Ramos (cell line): ENCODE measurements at regions not wholly inside any gene's neighbourhood (a gene's known extent, or its start where the extent isn't known, plus 50 kb on each side); places are given as distances from the start of the nearest gene placed in this dataset.

Experiments used
- in situ Hi-C: fragments of 300-500 bp; cut with MboI; formaldehyde crosslinking; loops from one replicate; pipeline ENCODE4 v1.14.3; 2022; ENCODE audit warnings: low sequenced_read_pairs; ENCODE audit not compliant: unreplicated experiment

GRCh38 chr9:85430659-85431338, 311.0 kb downstream of the AGTPBP1 start:
- in situ Hi-C loops: no loop called here

GRCh38 chr9:85428230-85428629, 313.5 kb downstream of the AGTPBP1 start:
- in situ Hi-C loops: no loop called here

- in situ Hi-C loops: no loop called here
Observed at GRCh38 chr9:85427772-85428171, 314.0 kb downstream of the AGTPBP1 start.

GRCh38 chr9:85425153-85425611, 316.6 kb downstream of the AGTPBP1 start:
- in situ Hi-C loops: no loop called here

- in situ Hi-C loops: loop anchor here (25.0 kb wide), 1 partner anchor 1011 kb away; no protein-coding TSS in a partner anchor
Observed at GRCh38 chr9:85423422-85423821, 318.3 kb downstream of the AGTPBP1 start.

- in situ Hi-C loops: loop anchor here (25.0 kb wide), 1 partner anchor 1009 kb away; no protein-coding TSS in a partner anchor
Observed at GRCh38 chr9:85421641-85422040, 320.1 kb downstream of the AGTPBP1 start.

GRCh38 chr9:85420750-85421149, 321.0 kb downstream of the AGTPBP1 start:
- in situ Hi-C loops: loop anchor here (25.0 kb wide), 1 partner anchor 1008 kb away; no protein-coding TSS in a partner anchor

GRCh38 chr9:85417674-85418073, 324.1 kb downstream of the AGTPBP1 start:
- in situ Hi-C loops: loop anchor here (25.0 kb wide), 1 partner anchor 1005 kb away; no protein-coding TSS in a partner anchor

GRCh38 chr9:85416715-85417114, 325.0 kb downstream of the AGTPBP1 start:
- in situ Hi-C loops: loop anchor here (25.0 kb wide), 1 partner anchor 1004 kb away; no protein-coding TSS in a partner anchor

GRCh38 chr9:85414390-85414789, 327.4 kb downstream of the AGTPBP1 start:
- in situ Hi-C loops: loop anchor here (25.0 kb wide), 1 partner anchor 1002 kb away; no protein-coding TSS in a partner anchor

GRCh38 chr9:85408494-85408893, 333.3 kb downstream of the AGTPBP1 start:
- in situ Hi-C loops: loop anchor here (25.0 kb wide), 1 partner anchor 996 kb away; no protein-coding TSS in a partner anchor

- in situ Hi-C loops: loop anchor here (25.0 kb wide), 1 partner anchor 993 kb away; no protein-coding TSS in a partner anchor
Observed at GRCh38 chr9:85405566-85405950, 336.2 kb downstream of the AGTPBP1 start.

GRCh38 chr9:85404911-85405565, 336.7 kb downstream of the AGTPBP1 start:
- in situ Hi-C loops: loop anchor here (25.0 kb wide), 1 partner anchor 993 kb away; no protein-coding TSS in a partner anchor

- in situ Hi-C loops: loop anchor here (25.0 kb wide), 1 partner anchor 990 kb away; no protein-coding TSS in a partner anchor
Observed at GRCh38 chr9:85402551-85402950, 339.2 kb downstream of the AGTPBP1 start.

- in situ Hi-C loops: loop anchor here (25.0 kb wide), 1 partner anchor 990 kb away; no protein-coding TSS in a partner anchor
Observed at GRCh38 chr9:85401998-85402397, 339.8 kb downstream of the AGTPBP1 start.

GRCh38 chr9:85397005-85397404, 344.7 kb downstream of the AGTPBP1 start:
- in situ Hi-C loops: no loop called here

- in situ Hi-C loops: no loop called here
Observed at GRCh38 chr9:85392260-85392659, 349.5 kb downstream of the AGTPBP1 start.

- in situ Hi-C loops: no loop called here
Observed at GRCh38 chr9:85377731-85378289, 363.9 kb downstream of the AGTPBP1 start.

GRCh38 chr9:85368781-85369180, 373.0 kb downstream of the AGTPBP1 start:
- in situ Hi-C loops: no loop called here

GRCh38 chr9:85359161-85359560, 382.6 kb downstream of the AGTPBP1 start:
- in situ Hi-C loops: no loop called here

- in situ Hi-C loops: no loop called here
Observed at GRCh38 chr9:85349046-85349445, 392.7 kb downstream of the AGTPBP1 start.
